Tongue (tissue), 1 donor: ENCODE measurements at regions not wholly inside any gene's neighbourhood (a gene's known extent, or its start where the extent isn't known, plus 50 kb on each side); places are given as distances from the start of the nearest gene placed in this dataset.

ENCODE experiments used
- DNase-seq: peaks from one replicate; pipeline ENCODE4 v3.0.0-alpha.2; 2015

DNA sequence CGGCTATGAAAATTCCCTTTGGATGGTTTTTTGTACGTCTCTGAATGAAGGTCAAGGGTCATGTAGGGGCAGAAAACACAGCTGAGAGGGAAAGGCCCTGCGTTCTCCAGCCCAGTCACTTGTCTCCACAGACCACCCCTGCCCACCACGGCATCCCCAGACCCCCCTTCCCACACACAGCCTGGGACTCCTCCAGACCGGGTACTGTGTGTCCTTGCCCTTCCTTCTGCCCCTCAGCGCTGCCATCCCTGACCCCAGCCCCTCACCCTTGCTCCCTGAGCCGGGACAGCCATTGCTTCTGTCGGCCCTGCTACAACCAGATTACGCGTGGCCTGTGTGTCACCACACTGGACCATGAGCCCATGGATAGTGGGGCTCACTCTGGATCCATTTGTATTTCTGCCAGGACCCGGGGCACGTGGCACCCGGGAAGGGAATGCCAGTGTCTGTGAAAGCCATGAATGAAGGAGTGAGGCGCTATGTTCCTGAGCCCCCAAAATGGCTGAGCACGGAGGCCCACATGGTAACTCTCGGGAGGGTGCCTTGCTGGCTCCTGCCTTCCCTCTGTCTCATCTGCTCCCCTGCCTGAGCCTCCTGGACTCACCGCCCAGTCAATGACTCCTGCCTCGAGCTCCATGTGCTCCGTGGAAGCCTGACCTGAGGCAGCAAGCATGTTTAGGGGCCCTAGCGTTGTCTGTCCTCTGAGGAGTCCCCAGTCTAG lies 139.1 kb upstream of the FOXF1 start:
- DNase-seq, result no peak

DNA sequence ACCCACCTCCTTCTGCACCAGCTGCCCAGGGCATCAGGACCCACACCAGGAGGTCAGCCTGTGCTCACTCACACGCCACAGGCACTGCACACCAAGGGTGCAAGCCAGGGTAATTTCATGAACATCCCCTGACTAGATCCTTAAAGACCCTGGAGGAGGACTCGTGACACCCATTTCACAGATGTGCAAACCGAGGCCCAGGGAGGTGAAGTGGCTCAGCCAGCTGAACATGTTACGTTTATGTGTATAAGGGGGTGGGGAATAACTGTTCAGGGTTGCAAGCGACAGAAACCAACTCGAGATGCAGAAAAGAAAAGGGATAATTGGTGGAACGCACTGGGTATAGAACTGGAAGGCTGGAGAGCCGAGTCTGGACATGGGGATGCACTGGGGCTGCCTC lies 138.1 kb upstream of the FOXF1 start:
- no peak for DNase-seq

DNA sequence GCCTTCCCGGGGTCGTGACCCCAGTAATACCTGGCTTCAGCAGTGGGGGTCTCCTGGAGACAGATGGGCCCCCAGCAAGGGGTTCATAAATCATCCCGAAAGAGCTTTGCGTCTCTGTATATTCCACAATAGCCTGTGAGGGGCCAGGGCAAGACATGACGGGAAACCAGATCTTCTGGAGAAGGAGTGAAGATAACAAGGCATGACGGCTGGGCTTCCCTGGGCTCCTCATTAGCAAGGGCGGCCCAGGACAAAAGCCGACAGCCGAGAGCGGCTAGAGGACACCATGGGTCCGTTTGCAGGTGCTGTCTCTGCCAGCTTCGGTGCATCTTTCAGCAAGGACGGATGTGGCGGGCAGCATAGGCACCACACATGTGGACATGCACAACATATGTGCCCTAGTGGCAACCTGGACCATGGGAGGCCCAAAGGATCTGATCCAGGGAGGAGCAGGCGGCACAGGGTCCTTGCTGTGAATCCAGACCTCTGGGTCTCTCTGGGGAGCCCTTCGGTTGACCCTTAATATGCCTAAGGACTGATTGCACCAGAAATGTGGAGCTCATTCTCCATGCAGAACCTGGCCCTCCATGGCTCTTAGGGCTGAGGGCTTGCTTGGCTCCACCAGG lies 136.9 kb upstream of the FOXF1 start:
- DNase-seq, result no peak

DNA sequence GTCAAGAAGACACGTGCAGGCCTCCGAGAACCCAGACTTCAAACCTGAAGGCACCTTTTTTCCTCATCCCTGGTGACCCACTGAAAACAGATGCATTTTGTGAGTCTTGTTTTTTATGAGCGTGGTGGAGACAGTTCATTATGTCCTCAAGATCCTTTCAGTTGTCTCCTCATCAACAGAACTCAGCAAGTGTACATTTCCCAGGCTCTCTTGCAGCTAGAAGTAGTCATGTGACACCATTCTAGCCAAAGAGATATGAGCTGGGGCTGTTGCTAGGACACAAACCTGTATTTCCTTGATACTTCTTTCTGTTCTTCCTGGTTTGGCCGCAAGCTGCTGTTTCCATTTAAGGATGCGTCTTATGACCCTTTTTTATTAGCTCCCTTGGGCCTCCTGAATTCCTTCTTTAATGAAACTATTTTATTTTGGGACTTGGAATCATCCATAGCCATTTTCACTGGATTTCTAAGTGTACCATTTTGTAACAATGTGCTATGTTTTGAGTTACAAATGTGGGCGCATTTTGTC lies 135.7 kb upstream of the FOXF1 start:
- no peak for DNase-seq

DNA sequence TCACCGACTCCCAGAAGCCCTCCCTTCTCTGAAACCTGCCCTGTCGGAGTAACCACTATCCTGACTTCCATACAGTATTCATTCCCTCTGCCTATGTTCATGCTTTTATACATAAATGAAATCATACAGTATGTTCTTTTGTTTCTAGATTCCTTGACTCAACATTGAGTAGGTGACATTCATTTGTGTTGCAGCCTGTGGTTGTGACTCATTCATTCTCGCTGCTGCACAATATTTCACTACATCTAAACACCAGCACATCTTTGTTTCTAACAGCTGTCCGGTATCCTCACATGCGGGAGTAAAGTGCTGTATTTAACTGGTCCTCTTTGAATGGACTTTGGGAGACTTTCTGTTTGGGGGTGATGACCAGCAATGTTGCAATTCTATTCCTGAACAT lies 135.0 kb upstream of the FOXF1 start:
- no peak for DNase-seq

DNA sequence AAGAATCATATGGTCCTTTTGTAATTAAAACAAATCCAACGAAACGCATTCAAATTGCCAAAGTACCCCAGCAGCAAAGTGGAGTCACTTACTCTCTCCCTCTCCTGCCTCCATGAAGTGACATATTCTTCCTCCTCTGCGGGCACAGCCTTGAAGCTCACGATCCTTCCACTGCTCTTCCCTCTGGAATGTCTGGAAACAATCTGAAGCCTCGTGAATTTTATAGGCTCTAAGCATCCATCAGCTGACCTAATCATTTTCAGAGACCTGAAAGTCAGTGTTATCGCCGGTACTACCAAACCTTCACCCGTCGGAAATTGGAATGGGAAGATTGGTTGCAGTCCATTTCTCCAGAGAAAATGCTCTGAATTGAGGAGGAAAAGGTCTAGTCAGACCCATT lies 134.5 kb upstream of the FOXF1 start:
- DNase-seq, result no peak

DNA sequence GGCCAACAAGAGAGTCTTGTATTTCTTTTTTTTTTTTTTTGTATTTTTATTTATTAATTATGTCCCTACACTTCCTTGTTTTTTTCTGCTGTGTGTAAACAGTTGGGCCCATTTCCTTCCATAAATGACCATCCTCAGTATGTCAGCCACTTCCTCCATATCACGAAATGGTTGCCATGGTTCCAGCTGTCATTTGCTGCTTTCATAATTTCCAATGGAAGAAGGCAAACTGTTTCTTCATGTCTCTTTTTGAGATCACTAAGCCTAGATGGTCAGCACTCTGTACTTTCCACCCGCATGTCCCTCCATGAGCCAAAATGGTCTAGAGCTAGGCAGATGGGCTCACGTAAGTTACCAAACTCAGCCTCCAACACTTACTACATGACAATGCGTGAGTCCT lies 133.5 kb upstream of the FOXF1 start:
- DNase-seq, result no peak

DNA sequence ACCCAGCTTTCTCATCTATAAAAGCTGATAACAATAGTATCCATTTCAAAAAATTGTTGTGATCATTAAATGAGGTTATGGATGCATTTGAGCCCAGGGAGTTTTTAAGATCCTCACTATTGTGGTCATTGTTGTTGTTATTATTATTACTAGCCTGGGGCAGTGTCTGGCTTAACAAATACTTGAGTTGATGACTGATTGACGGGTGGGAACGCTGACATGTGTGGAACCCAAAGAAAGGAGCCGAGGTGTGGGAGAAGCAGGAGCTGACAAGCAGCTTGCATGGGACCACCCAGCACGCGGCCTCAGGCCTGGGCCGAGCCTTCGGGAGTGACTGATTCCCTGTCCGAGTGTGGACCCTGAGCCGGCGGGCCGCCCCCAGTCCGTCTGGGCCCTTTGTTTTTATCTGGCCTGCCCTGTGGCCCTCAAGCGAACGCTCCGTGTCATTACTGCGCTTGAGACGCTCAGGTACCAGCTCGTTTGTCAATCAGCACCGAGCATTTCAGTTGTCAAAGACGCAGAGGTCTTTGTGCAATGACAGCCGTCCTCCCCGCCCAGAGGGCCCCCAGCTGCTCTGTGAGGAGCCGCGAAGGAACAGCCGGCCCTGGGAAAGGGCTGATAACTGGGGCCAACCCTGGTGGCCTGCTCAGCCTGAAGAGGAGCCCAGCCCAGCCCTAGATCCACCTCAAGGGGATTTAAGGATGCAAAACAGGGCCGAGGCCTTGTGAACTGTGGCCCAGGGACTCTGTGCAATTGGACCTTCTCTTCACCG lies 132.9 kb upstream of the FOXF1 start:
- no peak for DNase-seq

DNA sequence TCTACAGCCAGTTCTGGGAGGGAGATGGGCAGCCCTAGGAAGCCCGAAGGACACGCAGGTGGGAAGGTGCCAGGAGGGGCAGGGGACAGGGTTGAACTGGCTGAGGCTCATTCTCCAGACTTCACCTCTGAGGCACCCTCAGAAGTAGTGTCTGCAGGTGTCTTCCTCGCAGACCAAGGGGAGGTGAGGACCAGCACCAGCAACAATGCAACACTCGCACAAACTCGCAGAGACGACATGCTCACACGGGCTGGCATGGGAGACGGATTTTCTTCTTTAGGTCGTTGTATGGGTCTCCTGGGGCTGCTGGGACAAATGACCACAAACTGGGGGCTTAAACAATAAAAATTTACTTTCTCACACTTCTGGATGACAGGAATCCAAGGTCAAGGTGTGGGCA lies 132.2 kb upstream of the FOXF1 start:
- DNase-seq, result no peak

DNA sequence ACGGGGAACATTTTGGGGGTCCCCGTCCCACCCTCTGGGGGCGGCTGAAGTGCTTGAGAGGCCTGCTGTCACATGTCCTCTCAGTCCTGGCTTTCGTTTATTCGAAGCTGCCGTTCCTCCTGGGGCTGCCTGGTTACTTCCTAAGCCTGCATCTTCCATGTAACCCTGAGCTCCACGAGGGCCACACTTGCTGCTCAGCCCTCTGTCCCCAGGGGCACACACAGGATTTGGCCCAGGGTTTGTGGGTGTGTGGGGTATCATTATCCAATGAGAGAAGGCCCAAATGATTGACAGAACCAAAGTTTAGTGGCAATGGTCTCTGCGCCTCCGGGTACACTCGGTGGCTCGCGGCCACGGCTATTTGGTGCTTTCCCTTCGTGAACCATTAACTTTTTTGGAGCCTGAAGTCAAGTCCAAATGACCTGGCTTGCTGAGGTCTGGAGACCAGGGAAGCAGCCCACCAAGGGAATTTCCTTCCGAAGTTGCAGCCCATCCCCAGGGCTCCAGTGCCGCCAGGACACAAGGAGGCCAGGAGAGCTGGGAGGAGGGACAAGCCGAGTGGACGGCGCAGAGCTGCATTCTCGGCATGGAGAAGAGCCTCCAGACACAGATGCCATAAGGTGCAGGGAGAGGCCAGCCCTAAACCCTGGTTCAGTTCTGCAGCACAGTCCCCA lies 131.4 kb upstream of the FOXF1 start:
- no peak for DNase-seq

DNA sequence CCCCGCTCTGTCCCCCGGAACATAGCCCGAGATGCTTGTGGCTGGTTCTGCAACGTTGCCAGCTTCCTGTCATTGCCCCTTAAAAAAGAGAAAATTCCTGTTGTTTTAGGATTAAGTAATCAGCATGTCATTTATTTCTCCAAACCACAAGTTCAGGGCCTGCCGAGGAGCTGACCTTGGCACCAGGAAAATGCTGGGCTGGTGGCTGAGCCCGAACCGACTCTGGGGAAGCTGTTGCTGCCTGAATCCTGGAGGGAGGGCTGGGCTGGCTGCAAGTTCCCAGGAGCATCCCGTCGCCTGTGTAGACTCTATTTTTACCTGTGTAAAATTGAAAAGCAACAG lies 130.9 kb upstream of the FOXF1 start:
- no peak for DNase-seq

DNA sequence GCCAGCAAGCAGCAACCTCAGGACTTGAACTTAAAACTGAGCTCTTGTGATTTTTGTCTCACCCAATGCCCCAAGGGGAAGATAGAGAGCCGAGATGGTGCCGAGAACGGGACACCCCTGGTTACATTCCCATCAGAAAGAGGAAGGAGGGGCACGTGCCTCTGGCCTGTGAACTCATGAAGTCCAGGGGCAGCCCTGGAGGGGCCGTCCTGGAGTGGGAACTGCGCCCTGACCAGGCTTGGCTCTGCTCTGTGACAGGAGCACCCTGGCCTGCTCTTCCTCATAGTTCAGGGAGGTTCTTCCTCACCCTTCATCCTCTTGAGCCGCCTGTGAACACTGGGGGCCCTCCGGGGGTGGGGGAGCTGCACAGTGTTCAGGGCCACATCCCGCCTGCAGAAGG lies 130.3 kb upstream of the FOXF1 start:
- DNase-seq, result no peak

DNA sequence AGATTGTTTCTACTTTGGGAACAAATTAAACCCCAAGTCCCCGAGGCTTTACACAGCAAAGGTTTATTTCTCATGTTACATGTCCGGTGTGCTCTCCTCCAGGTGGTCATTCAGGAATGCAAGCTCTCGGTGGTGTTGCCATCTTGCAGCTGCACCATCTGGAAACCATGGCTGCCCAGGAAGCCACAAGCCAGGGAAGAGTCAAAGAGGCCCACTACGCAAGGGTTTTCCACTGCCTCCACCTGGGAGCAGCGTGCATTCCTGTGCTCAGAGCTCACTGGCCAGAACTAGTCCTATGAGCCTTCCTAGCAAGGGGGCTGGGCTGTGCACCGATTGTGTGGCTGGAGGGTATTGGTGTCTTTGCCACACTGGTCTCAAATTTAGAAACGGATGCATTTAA lies 128.8 kb upstream of the FOXF1 start:
- DNase-seq, result no peak

DNA sequence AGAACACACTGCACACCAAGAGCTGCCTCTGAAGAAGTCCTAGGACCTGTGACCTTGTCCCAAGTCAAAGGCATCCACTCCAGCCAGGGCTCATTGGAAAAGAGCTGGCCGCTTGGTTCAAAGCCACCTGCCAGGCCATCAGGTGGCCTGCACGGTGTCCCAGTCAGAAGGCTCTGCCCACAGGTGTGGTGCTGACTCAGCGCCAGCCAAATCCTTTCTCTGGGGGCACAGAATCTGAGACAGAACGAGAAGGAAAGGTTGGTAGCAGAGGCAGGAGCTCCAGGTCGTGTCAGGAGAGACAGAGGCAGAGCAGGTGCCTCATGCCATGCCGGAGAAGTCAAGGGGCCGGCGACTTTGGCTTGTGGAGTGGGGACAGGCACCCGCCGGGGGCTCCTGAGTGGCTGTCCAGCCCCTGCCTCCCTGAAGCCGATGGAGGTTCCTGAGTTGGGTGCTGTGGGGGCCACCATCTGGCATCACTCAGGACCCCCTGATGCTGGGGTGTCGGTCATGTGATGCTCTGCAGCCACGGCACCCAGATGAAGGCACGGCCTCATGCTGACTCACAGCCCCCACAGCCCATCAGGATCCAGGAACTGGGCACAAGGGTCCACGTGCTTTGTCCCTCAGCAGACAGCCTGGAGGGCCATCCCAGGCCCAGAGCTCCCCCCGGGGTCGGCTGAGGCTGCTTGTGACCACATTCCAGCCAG lies 128.1 kb upstream of the FOXF1 start:
- no peak for DNase-seq

DNA sequence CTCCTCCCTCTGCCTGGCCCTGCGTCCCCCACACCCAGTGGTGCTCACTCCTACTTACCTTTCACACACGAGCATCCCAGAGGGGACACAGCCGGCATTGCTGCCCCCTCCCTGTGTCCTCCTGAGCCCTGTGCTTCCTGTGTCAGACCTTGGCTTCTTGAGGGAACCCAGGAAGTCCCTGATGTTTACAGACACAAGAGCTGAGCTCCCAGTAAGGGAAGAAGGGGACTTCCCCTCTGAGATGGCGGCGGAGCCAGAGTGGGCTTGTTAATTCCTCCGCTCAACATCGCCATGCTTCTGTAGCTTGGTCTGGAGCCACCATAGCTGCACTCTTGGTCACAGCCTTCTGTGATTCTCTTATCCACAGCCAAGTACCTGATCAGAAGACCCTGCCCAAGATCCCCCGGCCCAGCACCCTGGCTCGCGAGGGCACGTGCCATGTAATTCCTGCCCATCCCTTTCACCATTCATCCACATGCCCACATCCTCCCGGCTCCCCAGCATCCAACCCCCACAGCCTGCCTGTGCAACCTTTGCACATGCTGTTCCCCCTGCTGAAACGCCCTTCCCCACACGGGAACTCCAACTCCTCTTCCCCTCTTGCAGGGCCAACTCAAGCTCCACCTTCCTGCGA lies 127.4 kb upstream of the FOXF1 start:
- no peak for DNase-seq

DNA sequence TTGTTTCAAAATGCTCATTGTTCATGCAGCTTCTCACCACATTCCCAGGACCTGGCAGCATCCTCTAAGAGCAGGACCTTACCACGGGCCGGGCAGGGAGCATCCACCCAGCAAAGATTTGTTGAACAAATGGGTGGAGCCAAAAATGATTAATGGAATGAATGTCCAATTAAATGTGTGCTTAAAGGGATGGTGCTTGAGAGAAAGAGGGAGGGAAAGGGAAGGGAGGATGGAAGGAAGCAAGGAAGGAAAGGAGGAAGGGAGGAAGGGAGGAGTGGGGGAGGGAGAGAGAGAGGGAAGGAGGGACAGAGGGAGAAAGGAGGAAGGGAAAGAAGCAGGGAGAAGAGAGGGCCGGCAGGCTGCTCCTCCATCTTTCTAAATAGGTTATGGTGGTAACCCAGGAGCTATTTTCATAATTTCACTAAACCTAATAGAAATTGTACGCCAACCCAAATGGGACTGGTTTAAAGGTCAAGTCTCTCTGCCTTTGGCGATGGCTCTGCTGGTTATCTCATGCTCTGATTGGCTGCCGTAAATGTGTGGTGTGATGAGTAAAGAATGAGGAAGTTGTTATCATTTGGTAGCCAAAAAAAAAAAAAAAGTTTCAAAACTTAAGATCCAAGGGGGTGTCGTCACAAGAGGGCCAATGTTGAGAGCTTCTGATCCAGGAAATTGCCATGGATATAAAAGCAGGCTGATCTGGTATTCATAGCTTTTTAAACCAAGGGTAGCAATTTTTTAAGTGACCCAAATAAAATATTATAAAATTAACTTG lies 126.7 kb upstream of the FOXF1 start:
- no peak for DNase-seq

DNA sequence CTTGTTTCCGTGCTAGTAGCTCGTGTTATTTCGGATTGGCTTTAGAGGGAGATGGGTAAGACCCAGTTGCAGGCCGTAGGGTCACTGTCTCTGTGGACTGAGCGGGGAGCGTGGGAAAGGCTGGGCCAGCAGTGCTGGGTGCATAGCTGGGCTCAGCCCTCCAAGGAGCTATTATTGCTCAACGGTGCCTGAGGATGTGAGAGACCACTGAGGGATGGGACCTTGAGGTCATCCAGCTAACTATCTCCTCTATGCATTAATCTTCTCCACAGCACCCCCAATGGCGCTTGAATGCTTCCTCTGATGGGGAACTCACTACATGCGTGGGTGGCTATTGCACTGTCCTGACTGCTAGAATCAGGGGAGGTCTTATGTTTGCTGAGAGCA lies 126.1 kb upstream of the FOXF1 start:
- DNase-seq, result no peak

DNA sequence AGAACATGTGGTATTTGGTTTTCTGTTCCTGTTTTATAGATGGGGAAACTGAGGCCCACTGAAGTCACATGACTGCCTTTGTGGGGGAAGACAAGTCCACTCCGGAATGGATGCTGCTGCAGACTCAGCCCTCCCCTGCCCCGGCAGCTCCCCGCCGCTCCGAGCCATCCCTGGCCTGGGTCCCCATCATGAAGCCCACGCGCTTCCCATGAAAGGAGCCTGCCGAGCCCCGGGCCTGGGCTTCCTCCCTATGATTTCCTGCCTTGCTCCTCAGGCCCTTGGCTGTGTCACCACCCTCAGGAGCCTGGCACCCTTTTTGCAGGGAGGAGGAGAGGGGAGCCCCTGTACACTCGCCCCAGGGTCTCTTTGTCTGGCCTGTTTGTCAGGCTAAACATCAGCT lies 125.3 kb upstream of the FOXF1 start:
- no peak for DNase-seq

DNA sequence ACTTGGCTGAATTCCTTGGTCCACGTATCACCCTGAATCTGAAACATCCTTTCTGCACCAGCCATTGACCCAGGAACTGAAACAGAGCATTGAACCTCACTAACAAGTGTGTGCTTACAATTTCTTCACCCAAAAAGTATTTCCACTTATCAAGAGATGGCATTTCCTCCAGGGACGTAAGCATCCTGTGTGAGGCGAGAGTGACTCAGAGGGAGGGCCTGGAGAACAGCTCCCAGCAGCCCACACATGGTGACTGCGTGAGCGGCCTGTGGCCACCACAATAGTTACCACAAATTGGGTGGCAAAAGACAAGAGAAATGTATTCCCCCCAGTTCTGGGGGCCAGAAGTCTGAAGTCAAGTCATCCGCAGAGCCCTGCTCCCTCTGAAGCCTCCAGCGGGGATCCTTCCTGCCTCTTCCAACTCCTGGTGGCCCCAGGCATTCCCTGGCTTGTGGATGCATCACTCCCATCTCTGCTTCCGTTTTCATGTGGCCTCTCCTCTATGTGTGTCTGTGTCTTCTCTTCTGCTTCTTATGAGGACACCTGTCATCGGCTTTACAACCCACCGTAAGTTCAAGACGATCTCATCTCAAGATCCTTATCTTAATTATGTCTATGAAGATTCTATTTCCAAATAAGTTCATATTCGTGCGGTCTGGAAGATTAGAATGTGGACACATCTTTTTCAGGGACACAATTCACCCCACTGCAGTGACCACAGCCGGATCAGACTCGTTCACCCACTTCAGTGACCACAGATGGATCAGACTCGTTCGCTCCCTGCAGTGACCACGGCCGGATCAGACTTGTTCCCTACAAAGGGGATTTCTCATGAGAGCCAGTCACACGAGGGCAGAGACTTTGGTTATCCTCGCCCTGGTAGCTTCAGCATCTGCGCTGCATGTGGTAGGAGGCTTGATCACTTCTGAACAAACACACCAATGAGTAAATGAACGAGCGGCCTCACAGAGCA lies 122.6 kb upstream of the FOXF1 start:
- DNase-seq, result no peak

DNA sequence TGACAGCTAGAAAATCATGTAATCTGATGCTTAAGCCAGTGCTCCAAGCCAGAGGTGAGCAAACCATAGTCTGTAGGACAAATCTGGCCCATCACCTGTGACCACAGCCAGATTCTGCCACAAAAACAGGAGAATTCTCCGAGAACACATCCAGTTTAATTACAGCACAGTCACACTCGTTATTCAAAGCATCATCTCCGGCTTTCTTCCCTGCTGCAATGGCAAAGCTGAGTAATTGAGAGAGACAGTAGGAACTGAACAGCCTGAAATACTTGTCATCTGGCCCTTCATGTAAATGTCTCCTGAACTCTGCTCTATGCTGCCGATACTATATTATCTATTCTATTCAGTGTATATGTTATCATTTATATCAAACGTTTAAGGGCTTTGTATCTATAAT lies 121.4 kb upstream of the FOXF1 start:
- no peak for DNase-seq
